PFSK-1 (cell line): ENCODE measurements at regions not wholly inside any gene's neighbourhood (a gene's known extent, or its start where the extent isn't known, plus 50 kb on each side); places are given as distances from the start of the nearest gene placed in this dataset.

Experiments
- FOXP2 ChIP-seq: optimal IDR thresholded peaks from 2 replicates; pipeline ENCODE3; 2011; ENCODE audit warnings: borderline replicate concordance, control low read depth, inconsistent platforms; ENCODE audit not compliant: insufficient read depth; ENCODE audit errors: extremely low read length, extremely low read depth
- POLR2AphosphoS5 ChIP-seq: IDR thresholded peaks from 2 replicates; pipeline ENCODE4 v1.6.1; 2012; ENCODE audit warnings: low read depth, mild to moderate bottlenecking, control low read depth, low read length, moderate library complexity
- SIN3A ChIP-seq: IDR thresholded peaks from 2 replicates; pipeline ENCODE4 v1.6.1; 2012; ENCODE audit warnings: mild to moderate bottlenecking, low read length, moderate library complexity, borderline replicate concordance; ENCODE audit not compliant: insufficient read depth
- TAF1 ChIP-seq: IDR thresholded peaks from 2 replicates; pipeline ENCODE4 v1.6.1; 2012; ENCODE audit warnings: low read length, control low read depth, borderline replicate concordance; ENCODE audit not compliant: insufficient read depth
- TF ChIP-seq, protein P1 (sequence below), 2 experiments: IDR thresholded peaks; 2 replicates each; pipeline versions ENCODE4 v1.6.1 to v1.8.0; 2011 to 2012; ENCODE audit warnings: low read depth in 2 of 2, low read length in 2 of 2, control low read depth in 1 of 2, inconsistent platforms in 1 of 2, mild to moderate bottlenecking in 1 of 2, moderate library complexity in 1 of 2; ENCODE audit not compliant: insufficient read depth in 1 of 2

- TF ChIP-seq, protein P1, sequence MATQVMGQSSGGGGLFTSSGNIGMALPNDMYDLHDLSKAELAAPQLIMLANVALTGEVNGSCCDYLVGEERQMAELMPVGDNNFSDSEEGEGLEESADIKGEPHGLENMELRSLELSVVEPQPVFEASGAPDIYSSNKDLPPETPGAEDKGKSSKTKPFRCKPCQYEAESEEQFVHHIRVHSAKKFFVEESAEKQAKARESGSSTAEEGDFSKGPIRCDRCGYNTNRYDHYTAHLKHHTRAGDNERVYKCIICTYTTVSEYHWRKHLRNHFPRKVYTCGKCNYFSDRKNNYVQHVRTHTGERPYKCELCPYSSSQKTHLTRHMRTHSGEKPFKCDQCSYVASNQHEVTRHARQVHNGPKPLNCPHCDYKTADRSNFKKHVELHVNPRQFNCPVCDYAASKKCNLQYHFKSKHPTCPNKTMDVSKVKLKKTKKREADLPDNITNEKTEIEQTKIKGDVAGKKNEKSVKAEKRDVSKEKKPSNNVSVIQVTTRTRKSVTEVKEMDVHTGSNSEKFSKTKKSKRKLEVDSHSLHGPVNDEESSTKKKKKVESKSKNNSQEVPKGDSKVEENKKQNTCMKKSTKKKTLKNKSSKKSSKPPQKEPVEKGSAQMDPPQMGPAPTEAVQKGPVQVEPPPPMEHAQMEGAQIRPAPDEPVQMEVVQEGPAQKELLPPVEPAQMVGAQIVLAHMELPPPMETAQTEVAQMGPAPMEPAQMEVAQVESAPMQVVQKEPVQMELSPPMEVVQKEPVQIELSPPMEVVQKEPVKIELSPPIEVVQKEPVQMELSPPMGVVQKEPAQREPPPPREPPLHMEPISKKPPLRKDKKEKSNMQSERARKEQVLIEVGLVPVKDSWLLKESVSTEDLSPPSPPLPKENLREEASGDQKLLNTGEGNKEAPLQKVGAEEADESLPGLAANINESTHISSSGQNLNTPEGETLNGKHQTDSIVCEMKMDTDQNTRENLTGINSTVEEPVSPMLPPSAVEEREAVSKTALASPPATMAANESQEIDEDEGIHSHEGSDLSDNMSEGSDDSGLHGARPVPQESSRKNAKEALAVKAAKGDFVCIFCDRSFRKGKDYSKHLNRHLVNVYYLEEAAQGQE (IDR thresholded peaks at IDR 0.05; ENCODE audit: insufficient read depth in 1 of 2, low read depth in 2 of 2, low read length in 2 of 2), result no peak
- TF ChIP-seq POLR2AphosphoS5 (no peak), FOXP2 (no peak), TAF1 (no peak), SIN3A (no peak)
These were observed 250.4 kb downstream of the TMA16 start for GRCh38 chr4:163744861-163745260.

DNA sequence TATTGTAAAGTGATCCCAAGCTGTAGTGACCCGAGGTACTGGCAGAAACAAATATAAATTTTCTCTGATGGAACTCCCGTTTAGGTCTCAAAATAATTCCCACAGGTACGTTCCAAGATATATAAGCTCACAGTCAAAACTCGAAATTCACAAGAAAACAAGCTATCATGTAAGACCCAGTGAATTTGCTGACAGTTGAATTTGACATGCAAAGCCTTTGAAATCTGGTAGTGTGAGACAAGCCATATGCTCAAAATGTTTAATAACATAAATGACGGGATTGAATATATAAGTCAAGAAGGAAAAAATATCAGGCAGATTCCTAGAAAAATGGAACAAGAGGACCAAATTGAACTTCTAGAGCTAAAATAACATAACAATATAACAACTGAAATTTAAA lies 252.8 kb downstream of the TMA16 start:
- no peak for TF ChIP-seq POLR2AphosphoS5
- TF ChIP-seq TAF1, result no peak
- no peak for TF ChIP-seq FOXP2
- TF ChIP-seq, protein P1 (IDR thresholded peaks at IDR 0.05; ENCODE audit: insufficient read depth in 1 of 2, low read depth in 2 of 2, low read length in 2 of 2), result no peak
- TF ChIP-seq SIN3A, result no peak

GRCh38 chr4:163747886-163748285 lies 253.4 kb downstream of the TMA16 start:
- no peak for TF ChIP-seq SIN3A
- TF ChIP-seq POLR2AphosphoS5, result no peak
- no peak for TF ChIP-seq FOXP2
- TF ChIP-seq TAF1, result no peak
- TF ChIP-seq, protein P1 (IDR thresholded peaks at IDR 0.05; ENCODE audit: insufficient read depth in 1 of 2, low read depth in 2 of 2, low read length in 2 of 2), result no peak

GRCh38 chr4:163748449-163748848 lies 254.0 kb downstream of the TMA16 start:
- no peak for TF ChIP-seq POLR2AphosphoS5

DNA sequence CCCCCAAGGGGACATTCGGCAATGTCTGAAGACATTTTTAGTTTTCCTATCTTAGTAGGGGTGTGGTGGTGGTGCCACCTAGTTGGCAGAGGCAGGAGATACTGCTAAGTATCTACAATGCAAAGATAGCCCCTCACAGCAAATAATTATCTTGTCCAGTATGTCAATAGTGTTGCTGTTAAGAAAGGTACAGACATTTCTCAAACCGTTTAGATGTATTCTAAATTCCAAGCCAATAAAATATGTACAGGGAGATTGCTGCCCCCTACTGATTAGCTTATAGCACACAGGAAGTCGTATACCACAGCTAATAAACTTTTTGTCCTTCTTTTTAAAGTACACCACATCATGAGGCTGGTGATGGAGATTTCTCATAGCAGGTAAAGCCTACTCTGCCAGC lies 260.5 kb downstream of the TMA16 start:
- TF ChIP-seq SIN3A, result no peak
- TF ChIP-seq TAF1, result no peak
- no peak for TF ChIP-seq FOXP2
- no peak for TF ChIP-seq POLR2AphosphoS5
- TF ChIP-seq, protein P1 (IDR thresholded peaks at IDR 0.05; ENCODE audit: insufficient read depth in 1 of 2, low read depth in 2 of 2, low read length in 2 of 2), result no peak
